Esophagus squamous epithelium (tissue), 4 donors: ENCODE measurements at regions not wholly inside any gene's neighbourhood (a gene's known extent, or its start where the extent isn't known, plus 50 kb on each side); places are given as distances from the start of the nearest gene placed in this dataset.

ENCODE experiments used
- POLR2A ChIP-seq, 4 donors: fragments of 450-650 bp; IDR thresholded peaks; one replicate each; pipeline ENCODE4 v1.6.1; 2017; ENCODE audit warnings: antibody characterized with exemption in 4 of 4, mild to moderate bottlenecking in 4 of 4, moderate library complexity in 3 of 4
- TF ChIP-seq, protein P1 (sequence below), 6 experiments: fragments of 450-650 bp in 4 of 6; fragments of 200-600 bp in 2 of 6; sonication (generic) in 2 of 6; IDR thresholded peaks; one replicate each; pipeline ENCODE4 v1.5.1; 2016 to 2019; ENCODE audit warnings: antibody characterized with exemption in 6 of 6, mild to moderate bottlenecking in 4 of 6, moderate library complexity in 4 of 6

DNA sequence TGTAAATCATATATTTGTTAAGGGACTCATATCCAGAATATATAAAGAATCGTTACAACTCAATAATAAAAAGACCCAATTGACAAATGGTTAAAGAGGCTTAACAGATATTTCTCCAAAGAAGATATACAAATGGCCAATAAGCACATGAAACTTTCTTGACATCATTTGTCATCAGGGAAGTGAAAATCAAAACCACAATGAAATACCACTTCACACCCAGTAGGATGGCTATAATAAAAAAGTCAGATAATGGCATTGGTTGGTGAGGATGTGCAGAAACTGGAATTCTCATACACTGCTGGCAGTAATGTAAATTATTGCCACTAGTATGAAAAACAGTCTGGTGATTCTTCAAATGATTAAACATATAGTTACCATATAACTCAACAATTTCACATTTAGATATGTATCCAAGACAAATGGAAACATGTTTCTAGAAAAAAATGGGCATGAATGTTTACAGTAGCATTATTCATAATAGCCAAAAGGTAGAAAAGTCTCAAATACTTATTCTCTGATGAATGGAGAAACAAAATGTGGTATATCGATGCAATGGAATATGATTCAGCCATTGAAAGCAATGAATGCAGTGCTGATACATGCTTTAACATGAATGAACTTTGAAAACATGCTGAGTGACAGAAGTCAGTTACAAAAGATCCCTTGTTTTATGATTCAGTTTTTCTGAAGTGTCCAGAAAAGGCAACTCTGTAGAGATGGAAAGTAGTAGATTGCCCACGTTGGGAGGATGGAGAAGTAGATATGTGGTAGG lies 304.6 kb upstream of the ZEB2 start:
- no peak for TF ChIP-seq POLR2A (IDR thresholded peaks at IDR 0.05)
- TF ChIP-seq, protein P1, sequence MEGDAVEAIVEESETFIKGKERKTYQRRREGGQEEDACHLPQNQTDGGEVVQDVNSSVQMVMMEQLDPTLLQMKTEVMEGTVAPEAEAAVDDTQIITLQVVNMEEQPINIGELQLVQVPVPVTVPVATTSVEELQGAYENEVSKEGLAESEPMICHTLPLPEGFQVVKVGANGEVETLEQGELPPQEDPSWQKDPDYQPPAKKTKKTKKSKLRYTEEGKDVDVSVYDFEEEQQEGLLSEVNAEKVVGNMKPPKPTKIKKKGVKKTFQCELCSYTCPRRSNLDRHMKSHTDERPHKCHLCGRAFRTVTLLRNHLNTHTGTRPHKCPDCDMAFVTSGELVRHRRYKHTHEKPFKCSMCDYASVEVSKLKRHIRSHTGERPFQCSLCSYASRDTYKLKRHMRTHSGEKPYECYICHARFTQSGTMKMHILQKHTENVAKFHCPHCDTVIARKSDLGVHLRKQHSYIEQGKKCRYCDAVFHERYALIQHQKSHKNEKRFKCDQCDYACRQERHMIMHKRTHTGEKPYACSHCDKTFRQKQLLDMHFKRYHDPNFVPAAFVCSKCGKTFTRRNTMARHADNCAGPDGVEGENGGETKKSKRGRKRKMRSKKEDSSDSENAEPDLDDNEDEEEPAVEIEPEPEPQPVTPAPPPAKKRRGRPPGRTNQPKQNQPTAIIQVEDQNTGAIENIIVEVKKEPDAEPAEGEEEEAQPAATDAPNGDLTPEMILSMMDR (IDR thresholded peaks at IDR 0.05), result no peak
